Natural killer cell (primary cell): ENCODE measurements at regions not wholly inside any gene's neighbourhood (a gene's known extent, or its start where the extent isn't known, plus 50 kb on each side); places are given as distances from the start of the nearest gene placed in this dataset.
"Not testable (repeated sequence)": the region's sequence is repeated elsewhere in the genome, so short reads cannot be mapped to it uniquely, and the experiment has no call there.

Experiments
- ATAC-seq, 3 donors: fragments of 150-1000 bp in 2 of 3; fragments of 200-7000 bp in 1 of 3; cut with Tn5 transposase; 1 replicate in 1 of 3; 2 replicates in 2 of 3; pipeline ENCODE4 v1.10.0; 2021; ENCODE audit warnings: mild to moderate bottlenecking in 2 of 3, moderate library complexity in 2 of 3
- DNase-seq, 2 donors: peaks; one replicate each; pipeline versions ENCODE4 v3.0.0 to v3.0.0-alpha.2; 2013 to 2021; ENCODE audit warnings: mixed read lengths in 1 of 2
- H3K27ac ChIP-seq: one replicate; pipeline ENCODE4 v1.5.1; 2013; ENCODE audit warnings: mild to moderate bottlenecking, low read length
- H3K27me3 ChIP-seq: one replicate; pipeline ENCODE4 v1.6.1; 2013; ENCODE audit warnings: low read length; ENCODE audit not compliant: control insufficient read depth, insufficient read depth
- H3K36me3 ChIP-seq: one replicate; pipeline ENCODE4 v1.6.1; 2013; ENCODE audit warnings: low read length; ENCODE audit not compliant: control insufficient read depth, insufficient read depth
- H3K4me1 ChIP-seq: one replicate; pipeline ENCODE4 v1.6.1; 2013; ENCODE audit warnings: low read length; ENCODE audit not compliant: control insufficient read depth, insufficient read depth
- H3K4me3 ChIP-seq: one replicate; pipeline ENCODE4 v1.5.1; 2013; ENCODE audit warnings: low read length
- H3K9me3 ChIP-seq: one replicate; pipeline ENCODE4 v1.6.1; 2013; ENCODE audit warnings: low read length; ENCODE audit not compliant: control insufficient read depth, insufficient read depth
- H3K27ac Mint-ChIP-seq, 2 donors: one replicate each; pipeline ENCODE4 v1.8.0; 2022; ENCODE audit warnings: mild to moderate bottlenecking in 2 of 2, mixed read lengths in 2 of 2, moderate library complexity in 1 of 2
- H3K27me3 Mint-ChIP-seq, 2 donors: one replicate each; pipeline ENCODE4 v1.8.0; 2022; ENCODE audit warnings: low read depth in 2 of 2, mixed read lengths in 2 of 2
- H3K36me3 Mint-ChIP-seq: one replicate; pipeline ENCODE4 v1.8.0; 2022; ENCODE audit warnings: mixed read lengths
- H3K4me1 Mint-ChIP-seq, 2 donors: one replicate each; pipeline ENCODE4 v1.8.0; 2022; ENCODE audit warnings: mixed read lengths in 2 of 2
- H3K4me3 Mint-ChIP-seq: one replicate; pipeline ENCODE4 v1.8.0; 2022; ENCODE audit warnings: mild to moderate bottlenecking, moderate library complexity, mixed read lengths
- H3K9me3 Mint-ChIP-seq, 2 donors: one replicate each; pipeline ENCODE4 v1.8.0; 2022; ENCODE audit warnings: mixed read lengths in 2 of 2
- CTCF ChIP-seq: fragments of 200-600 bp; IDR thresholded peaks from one replicate; pipeline ENCODE4 v1.8.0; 2022; ENCODE audit warnings: antibody characterized with exemption
- WGBS: methylation state at CpG from one replicate; pipeline ENCODE4 v1.1.7; 2013; ENCODE audit warnings: missing lambda C conversion rate; ENCODE audit not compliant: insufficient coverage; 5-methylcytosine and 5-hydroxymethylcytosine counted together
- intact Hi-C: fragments of 100-400 bp; cut with micrococcal nuclease; formaldehyde crosslinking; loops from one replicate; pipeline ENCODE4 v1.14.2; 2022

- intact Hi-C loops: not testable (repeated sequence)
Measured at GRCh38 chr4:154907345-154908045, 126.4 kb downstream of the RBM46 start.

GRCh38 chr4:154908168-154908567 lies 127.1 kb downstream of the RBM46 start:
- H3K9me3 ChIP-seq: no peaks in the 10 kb centered on the region
- Mint-ChIP-seq H3K4me1 (no peaks in the 10 kb centered on the region), H3K27me3 (no peaks in the 10 kb centered on the region), H3K36me3 (no peaks in the 10 kb centered on the region), H3K9me3 (peaks cover 0 to 4% of the 10 kb centered on the region in 2 donors), H3K27ac (no peak overlapping the region), H3K4me3 (no peak overlapping the region)
- no peaks in the 10 kb centered on the region for H3K36me3 ChIP-seq
- DNase-seq (no peak), ATAC-seq (no peak)
- no peak overlapping the region for H3K4me3 ChIP-seq
- H3K4me1 ChIP-seq: no peaks in the 10 kb centered on the region
- intact Hi-C loops: no loop called here
- no peaks in the 10 kb centered on the region for H3K27me3 ChIP-seq
- 88% methylated on average over 1 of the region's 1 CpG for WGBS
- no peak overlapping the region for H3K27ac ChIP-seq
- TF ChIP-seq CTCF: no peak

More at GRCh38 chr4:154907345-154908045, 126.4 kb downstream of the RBM46 start:
- DNase-seq, H3K27ac Mint-ChIP-seq, H3K27me3 ChIP-seq, H3K4me1 Mint-ChIP-seq, H3K9me3 Mint-ChIP-seq, H3K9me3 ChIP-seq, H3K36me3 ChIP-seq, H3K4me3 ChIP-seq, H3K4me1 ChIP-seq, ATAC-seq, H3K36me3 Mint-ChIP-seq, H3K4me3 Mint-ChIP-seq, H3K27me3 Mint-ChIP-seq, H3K27ac ChIP-seq: not testable (repeated sequence)
- 91% methylated on average over 15 of the region's 17 CpGs for WGBS

- no peaks in the 10 kb centered on the region for H3K27me3 Mint-ChIP-seq
- H3K4me1 ChIP-seq: no peaks in the 10 kb centered on the region
- ATAC-seq (no peak), DNase-seq (no peak)
- H3K9me3 ChIP-seq: no peaks in the 10 kb centered on the region
- no peak overlapping the region for H3K27ac Mint-ChIP-seq
- no peak overlapping the region for H3K27ac ChIP-seq
- H3K4me3 Mint-ChIP-seq: no peak overlapping the region
- no peaks in the 10 kb centered on the region for H3K4me1 Mint-ChIP-seq
- peaks cover 0 to 4% of the 10 kb centered on the region in 2 donors for H3K9me3 Mint-ChIP-seq
- intact Hi-C loops: no loop called here
- H3K4me3 ChIP-seq: no peak overlapping the region
- WGBS: 79% methylated on average over 1 of the region's 1 CpG
- H3K36me3 Mint-ChIP-seq: no peaks in the 10 kb centered on the region
- H3K36me3 ChIP-seq: no peaks in the 10 kb centered on the region
- no peaks in the 10 kb centered on the region for H3K27me3 ChIP-seq
- TF ChIP-seq CTCF: no peak
Measured at GRCh38 chr4:154911097-154911496, 130.0 kb downstream of the RBM46 start.

- H3K27me3 Mint-ChIP-seq: no peaks in the 10 kb centered on the region
- Histone ChIP-seq H3K4me1 (no peaks in the 10 kb centered on the region), H3K9me3 (no peaks in the 10 kb centered on the region), H3K36me3 (no peaks in the 10 kb centered on the region), H3K4me3 (no peak overlapping the region), H3K27me3 (no peaks in the 10 kb centered on the region), H3K27ac (no peak overlapping the region)
- no peak overlapping the region for H3K27ac Mint-ChIP-seq
- H3K4me1 Mint-ChIP-seq: no peaks in the 10 kb centered on the region
- H3K9me3 Mint-ChIP-seq: peaks cover 0 to 3% of the 10 kb centered on the region in 2 donors
- TF ChIP-seq CTCF: no peak
- no peak for ATAC-seq
- DNase-seq: no peak
- H3K36me3 Mint-ChIP-seq: no peaks in the 10 kb centered on the region
- intact Hi-C loops: no loop called here
- H3K4me3 Mint-ChIP-seq: no peak overlapping the region
- WGBS: 45% methylated on average over 3 of the region's 3 CpGs
Measured at GRCh38 chr4:154911608-154912098, 130.6 kb downstream of the RBM46 start.
